NCI-H2081 treated with DMSO at 0.1 percent for 48 hours (cell line): ENCODE measurements at regions not wholly inside any gene's neighbourhood (a gene's known extent, or its start where the extent isn't known, plus 50 kb on each side); places are given as distances from the start of the nearest gene placed in this dataset.
"Not testable (repeated sequence)": the region's sequence is repeated elsewhere in the genome, so short reads cannot be mapped to it uniquely, and the experiment has no call there.

Experiments used
- DNase-seq: peaks from one replicate; lab custom pipeline; 2025; lab: John Stamatoyannopoulos, UW

GRCh38 chr4:138113819-138114400 is 128.2 kb downstream of the SLC7A11 start:
- DNase-seq = no peak

GRCh38 chr4:138112890-138113289 is 129.3 kb downstream of the SLC7A11 start:
- DNase-seq = not testable (repeated sequence)

- DNase-seq = no peak
These were observed 129.8 kb downstream of the SLC7A11 start for GRCh38 chr4:138112389-138112788.

- DNase-seq = no peak
These were observed 130.6 kb downstream of the SLC7A11 start for GRCh38 chr4:138111462-138112000.

- no peak for DNase-seq
These were observed 131.3 kb downstream of the SLC7A11 start for GRCh38 chr4:138110815-138111214.

GRCh38 chr4:138107023-138107422 is 135.1 kb downstream of the SLC7A11 start:
- no peak for DNase-seq

- no peak for DNase-seq
These were observed 136.8 kb downstream of the SLC7A11 start for GRCh38 chr4:138105331-138105730.

GRCh38 chr4:138104284-138104680 is 137.9 kb downstream of the SLC7A11 start:
- DNase-seq = no peak

GRCh38 chr4:138103597-138104283 is 138.4 kb downstream of the SLC7A11 start:
- no peak for DNase-seq

GRCh38 chr4:138099385-138099784 is 142.8 kb downstream of the SLC7A11 start:
- no peak for DNase-seq

GRCh38 chr4:138097912-138098600 is 144.1 kb downstream of the SLC7A11 start:
- no peak for DNase-seq

- no peak for DNase-seq
These were observed 145.6 kb downstream of the SLC7A11 start for GRCh38 chr4:138096384-138097062.

- DNase-seq = no peak
These were observed 146.8 kb downstream of the SLC7A11 start for GRCh38 chr4:138095378-138095777.

- DNase-seq = no peak
These were observed 150.1 kb downstream of the SLC7A11 start for GRCh38 chr4:138092060-138092459.

- no peak for DNase-seq
These were observed 151.1 kb downstream of the SLC7A11 start for GRCh38 chr4:138090918-138091676.

- peak; percentile 18 for DNase-seq
These were observed 151.8 kb downstream of the SLC7A11 start for GRCh38 chr4:138090150-138090917.

- DNase-seq = no peak
These were observed 153.5 kb downstream of the SLC7A11 start for GRCh38 chr4:138088449-138089208.

- no peak for DNase-seq
These were observed 155.0 kb downstream of the SLC7A11 start for GRCh38 chr4:138087066-138087719.

- no peak for DNase-seq
These were observed 155.5 kb downstream of the SLC7A11 start for GRCh38 chr4:138086611-138087041.
